ENCODE measurements at regions not wholly inside any gene's neighbourhood (a gene's known extent, or its start where the extent isn't known, plus 50 kb on each side); places are given as distances from the start of the nearest gene placed in this dataset.

- TF ChIP-seq EZH2 (IDR thresholded peaks at IDR 0.05; ENCODE audit: low read length, missing control alignments), result no peak
- H4K20me1 ChIP-seq (ENCODE audit: control insufficient read depth, extremely low read depth, insufficient read depth, low read length), result no peaks in the 10 kb centered on the region
- H3K4me2 ChIP-seq (ENCODE audit: extremely low read depth, insufficient read depth, low read length), result no peak overlapping the region
- H3K9me3 ChIP-seq (ENCODE audit: control insufficient read depth, insufficient read depth, low read depth, low read length), result no peaks in the 10 kb centered on the region
- peaks cover 3% of the 10 kb centered on the region for H3K4me1 ChIP-seq (ENCODE audit: control insufficient read depth, extremely low read depth, insufficient read depth, low read length)
- no peak overlapping the region for H3K9ac ChIP-seq (ENCODE audit: insufficient read depth, low read length)
- H3K27me3 ChIP-seq (ENCODE audit: control insufficient read depth, insufficient read depth, low read length), result no peaks in the 10 kb centered on the region
- H3K79me2 ChIP-seq (ENCODE audit: control insufficient read depth, insufficient read depth, low read length), result no peaks in the 10 kb centered on the region
- H3K36me3 ChIP-seq (ENCODE audit: control insufficient read depth, insufficient read depth, low read length), result no peaks in the 10 kb centered on the region
- H3K27ac ChIP-seq (ENCODE audit: insufficient read depth, low read length), result no peak overlapping the region
- no peak overlapping the region for H2AFZ ChIP-seq (ENCODE audit: low read length)
- no peak overlapping the region for H3K4me3 ChIP-seq (replicated peaks in 1 of 4; ENCODE audit: control extremely low read depth in 1 of 4, insufficient read depth in 1 of 4, low read depth in 3 of 4, low read length in 4 of 4)
- DNase-seq (ENCODE audit: low read depth in 2 of 2), result peak in 1 of 2 donors; percentile 74
Observed at GRCh38 chr14:51520087-51520486, 131.6 kb upstream of the FRMD6 start.

- H3K27ac ChIP-seq (ENCODE audit: insufficient read depth, low read length), result no peak overlapping the region
- peaks cover 5% of the 10 kb centered on the region for H3K4me1 ChIP-seq (ENCODE audit: control insufficient read depth, extremely low read depth, insufficient read depth, low read length)
- H3K79me2 ChIP-seq (ENCODE audit: control insufficient read depth, insufficient read depth, low read length), result no peaks in the 10 kb centered on the region
- H3K27me3 ChIP-seq (ENCODE audit: control insufficient read depth, insufficient read depth, low read length), result no peaks in the 10 kb centered on the region
- H3K4me3 ChIP-seq (replicated peaks in 1 of 4; ENCODE audit: control extremely low read depth in 1 of 4, insufficient read depth in 1 of 4, low read depth in 3 of 4, low read length in 4 of 4), result no peak overlapping the region
- H3K36me3 ChIP-seq (ENCODE audit: control insufficient read depth, insufficient read depth, low read length), result no peaks in the 10 kb centered on the region
- DNase-seq (ENCODE audit: low read depth in 2 of 2), result peak; percentile 77 to 90
- no peaks in the 10 kb centered on the region for H4K20me1 ChIP-seq (ENCODE audit: control insufficient read depth, extremely low read depth, insufficient read depth, low read length)
- H3K9me3 ChIP-seq (ENCODE audit: control insufficient read depth, insufficient read depth, low read depth, low read length), result no peaks in the 10 kb centered on the region
- TF ChIP-seq, protein P1, sequence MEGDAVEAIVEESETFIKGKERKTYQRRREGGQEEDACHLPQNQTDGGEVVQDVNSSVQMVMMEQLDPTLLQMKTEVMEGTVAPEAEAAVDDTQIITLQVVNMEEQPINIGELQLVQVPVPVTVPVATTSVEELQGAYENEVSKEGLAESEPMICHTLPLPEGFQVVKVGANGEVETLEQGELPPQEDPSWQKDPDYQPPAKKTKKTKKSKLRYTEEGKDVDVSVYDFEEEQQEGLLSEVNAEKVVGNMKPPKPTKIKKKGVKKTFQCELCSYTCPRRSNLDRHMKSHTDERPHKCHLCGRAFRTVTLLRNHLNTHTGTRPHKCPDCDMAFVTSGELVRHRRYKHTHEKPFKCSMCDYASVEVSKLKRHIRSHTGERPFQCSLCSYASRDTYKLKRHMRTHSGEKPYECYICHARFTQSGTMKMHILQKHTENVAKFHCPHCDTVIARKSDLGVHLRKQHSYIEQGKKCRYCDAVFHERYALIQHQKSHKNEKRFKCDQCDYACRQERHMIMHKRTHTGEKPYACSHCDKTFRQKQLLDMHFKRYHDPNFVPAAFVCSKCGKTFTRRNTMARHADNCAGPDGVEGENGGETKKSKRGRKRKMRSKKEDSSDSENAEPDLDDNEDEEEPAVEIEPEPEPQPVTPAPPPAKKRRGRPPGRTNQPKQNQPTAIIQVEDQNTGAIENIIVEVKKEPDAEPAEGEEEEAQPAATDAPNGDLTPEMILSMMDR (conservative IDR thresholded peaks at IDR 0.05 in 1 of 2, IDR thresholded peaks at IDR 0.05 in 1 of 2; ENCODE audit: low read depth in 1 of 2, low read length in 2 of 2), result no peak
- TF ChIP-seq EZH2 (IDR thresholded peaks at IDR 0.05; ENCODE audit: low read length, missing control alignments), result no peak
- no peak overlapping the region for H2AFZ ChIP-seq (ENCODE audit: low read length)
- no peak overlapping the region for H3K4me2 ChIP-seq (ENCODE audit: extremely low read depth, insufficient read depth, low read length)
- no peak overlapping the region for H3K9ac ChIP-seq (ENCODE audit: insufficient read depth, low read length)
Observed at GRCh38 chr14:51521764-51522163, 129.9 kb upstream of the FRMD6 start.

DNA sequence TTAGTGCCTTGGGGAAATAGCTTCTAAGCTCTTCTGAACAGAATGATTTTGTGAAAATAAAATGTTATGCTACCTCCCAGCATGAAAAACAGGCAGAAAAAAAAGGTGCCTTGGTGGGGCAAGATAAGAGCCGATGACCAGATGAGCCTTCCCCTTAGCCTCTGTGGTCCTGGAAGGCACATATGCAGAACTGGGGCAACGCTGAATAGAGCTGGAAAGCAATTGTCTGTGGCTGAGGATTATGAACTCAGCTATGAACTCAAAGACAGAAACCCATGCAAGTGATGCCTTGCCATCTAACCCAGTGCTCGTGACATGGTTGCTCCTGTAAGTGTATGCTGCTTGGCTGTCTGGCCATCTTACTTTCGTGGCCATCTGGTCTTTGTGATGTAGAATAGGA, 128.5 kb upstream of the FRMD6 start:
- H3K9me3 ChIP-seq (ENCODE audit: control insufficient read depth, insufficient read depth, low read depth, low read length), result no peaks in the 10 kb centered on the region
- H4K20me1 ChIP-seq (ENCODE audit: control insufficient read depth, extremely low read depth, insufficient read depth, low read length), result no peaks in the 10 kb centered on the region
- no peak overlapping the region for H3K27ac ChIP-seq (ENCODE audit: insufficient read depth, low read length)
- H3K27me3 ChIP-seq (ENCODE audit: control insufficient read depth, insufficient read depth, low read length), result no peaks in the 10 kb centered on the region
- no peak overlapping the region for H2AFZ ChIP-seq (ENCODE audit: low read length)
- no peak overlapping the region for H3K9ac ChIP-seq (ENCODE audit: insufficient read depth, low read length)
- no peak overlapping the region for H3K4me2 ChIP-seq (ENCODE audit: extremely low read depth, insufficient read depth, low read length)
- no peaks in the 10 kb centered on the region for H3K79me2 ChIP-seq (ENCODE audit: control insufficient read depth, insufficient read depth, low read length)
- H3K36me3 ChIP-seq (ENCODE audit: control insufficient read depth, insufficient read depth, low read length), result no peaks in the 10 kb centered on the region
- H3K4me3 ChIP-seq (replicated peaks in 1 of 4; ENCODE audit: control extremely low read depth in 1 of 4, insufficient read depth in 1 of 4, low read depth in 3 of 4, low read length in 4 of 4), result no peak overlapping the region
- peaks cover 5% of the 10 kb centered on the region for H3K4me1 ChIP-seq (ENCODE audit: control insufficient read depth, extremely low read depth, insufficient read depth, low read length)
- TF ChIP-seq, protein P1 (conservative IDR thresholded peaks at IDR 0.05 in 1 of 2, IDR thresholded peaks at IDR 0.05 in 1 of 2; ENCODE audit: low read depth in 1 of 2, low read length in 2 of 2), result no peak
- TF ChIP-seq EZH2 (IDR thresholded peaks at IDR 0.05; ENCODE audit: low read length, missing control alignments), result no peak
- DNase-seq (ENCODE audit: low read depth in 2 of 2), result no peak

Measured in fibroblast of lung (primary cell).